MM.1S (cell line): ENCODE measurements at regions not wholly inside any gene's neighbourhood (a gene's known extent, or its start where the extent isn't known, plus 50 kb on each side); places are given as distances from the start of the nearest gene placed in this dataset.

Experiments
- DNase-seq: peaks from one replicate; pipeline ENCODE4 v3.0.0-alpha.2; 2015
- H2AFZ ChIP-seq: fragments of 300-600 bp; sonication (generic); 2 replicates; pipeline ENCODE4 v1.6.0; 2016; ENCODE audit warnings: antibody characterized with exemption, low read length
- H3F3A ChIP-seq: fragments of 300-600 bp; sonication (generic); 2 replicates; pipeline ENCODE4 v1.6.1; 2016; ENCODE audit warnings: mild to moderate bottlenecking, antibody characterized with exemption, low read length, moderate library complexity, mixed read lengths; ENCODE audit not compliant: insufficient read depth
- H3K27ac ChIP-seq: fragments of 300-600 bp; sonication (generic); 2 replicates; pipeline ENCODE4 v1.5.1; 2016; ENCODE audit warnings: mild to moderate bottlenecking, low read length
- H3K27me3 ChIP-seq: fragments of 300-600 bp; sonication (generic); replicated peaks from 2 replicates; pipeline ENCODE4 v1.6.0; 2016; ENCODE audit warnings: low read length; ENCODE audit not compliant: insufficient read depth
- H3K36me3 ChIP-seq: fragments of 300-600 bp; sonication (generic); replicated peaks from 2 replicates; pipeline ENCODE4 v1.6.1; 2016; ENCODE audit warnings: mild to moderate bottlenecking, low read length, mixed read lengths; ENCODE audit not compliant: insufficient read depth
- H3K4me1 ChIP-seq: fragments of 300-600 bp; sonication (generic); 2 replicates; pipeline ENCODE4 v1.6.1; 2016; ENCODE audit warnings: low read length, mixed read lengths
- H3K4me2 ChIP-seq: fragments of 300-600 bp; sonication (generic); 2 replicates; pipeline ENCODE4 v1.6.0; 2016; ENCODE audit warnings: low read depth, low read length
- H3K4me3 ChIP-seq: fragments of 300-600 bp; sonication (generic); 2 replicates; pipeline ENCODE4 v1.5.1; 2016; ENCODE audit warnings: low read length, mixed read lengths
- H3K79me2 ChIP-seq: fragments of 300-600 bp; sonication (generic); 2 replicates; pipeline ENCODE4 v1.6.1; 2016; ENCODE audit warnings: mixed run types, low read length, mixed read lengths
- H3K9ac ChIP-seq: fragments of 300-600 bp; sonication (generic); 2 replicates; pipeline ENCODE4 v1.6.1; 2016; ENCODE audit warnings: low read length, mixed read lengths
- H3K9me2 ChIP-seq: fragments of 300-600 bp; sonication (generic); replicated peaks from 2 replicates; pipeline ENCODE4 v1.6.1; 2016; ENCODE audit warnings: mild to moderate bottlenecking, low read length, mixed read lengths; ENCODE audit not compliant: insufficient read depth
- H3K9me3 ChIP-seq: fragments of 300-600 bp; sonication (generic); replicated peaks from 2 replicates; pipeline ENCODE4 v1.6.1; 2016; ENCODE audit warnings: mild to moderate bottlenecking, low read length, mixed read lengths; ENCODE audit not compliant: insufficient read depth
- H4K20me1 ChIP-seq: fragments of 300-600 bp; sonication (generic); 2 replicates; pipeline ENCODE4 v1.6.1; 2016; ENCODE audit warnings: mild to moderate bottlenecking, low read length, moderate library complexity, mixed read lengths; ENCODE audit not compliant: insufficient read depth
- EZH2 ChIP-seq: fragments of 300-600 bp; sonication (generic); optimal IDR thresholded peaks from 2 replicates; pipeline ENCODE3; 2017; ENCODE audit warnings: low read depth, mild to moderate bottlenecking, antibody characterized with exemption, low read length, mixed read lengths
- EZH2phosphoT487 ChIP-seq: fragments of 300-600 bp; sonication (generic); IDR thresholded peaks from 2 replicates; pipeline ENCODE4 v1.6.1; 2018; ENCODE audit warnings: antibody characterized with exemption, low read length
- TF ChIP-seq, protein P1 (sequence below): fragments of 300-600 bp; sonication (generic); IDR thresholded peaks from 2 replicates; pipeline ENCODE4 v1.5.1; 2016; ENCODE audit warnings: antibody characterized with exemption, low read length, mixed read lengths

GRCh38 chr9:74006935-74007334 lies 490.2 kb upstream of the RORB start:
- no peak overlapping the region for H2AFZ ChIP-seq
- no peaks in the 10 kb centered on the region for H3K79me2 ChIP-seq
- H3K27ac ChIP-seq, result no peak overlapping the region
- no peaks in the 10 kb centered on the region for H3K27me3 ChIP-seq
- no peak for DNase-seq
- no peaks in the 10 kb centered on the region for H3K9me2 ChIP-seq
- H3K4me2 ChIP-seq, result no peak overlapping the region
- no peaks in the 10 kb centered on the region for H3K36me3 ChIP-seq
- H4K20me1 ChIP-seq, result no peaks in the 10 kb centered on the region
- H3K9me3 ChIP-seq, result no peaks in the 10 kb centered on the region
- no peak for TF ChIP-seq EZH2
- TF ChIP-seq, protein P1, sequence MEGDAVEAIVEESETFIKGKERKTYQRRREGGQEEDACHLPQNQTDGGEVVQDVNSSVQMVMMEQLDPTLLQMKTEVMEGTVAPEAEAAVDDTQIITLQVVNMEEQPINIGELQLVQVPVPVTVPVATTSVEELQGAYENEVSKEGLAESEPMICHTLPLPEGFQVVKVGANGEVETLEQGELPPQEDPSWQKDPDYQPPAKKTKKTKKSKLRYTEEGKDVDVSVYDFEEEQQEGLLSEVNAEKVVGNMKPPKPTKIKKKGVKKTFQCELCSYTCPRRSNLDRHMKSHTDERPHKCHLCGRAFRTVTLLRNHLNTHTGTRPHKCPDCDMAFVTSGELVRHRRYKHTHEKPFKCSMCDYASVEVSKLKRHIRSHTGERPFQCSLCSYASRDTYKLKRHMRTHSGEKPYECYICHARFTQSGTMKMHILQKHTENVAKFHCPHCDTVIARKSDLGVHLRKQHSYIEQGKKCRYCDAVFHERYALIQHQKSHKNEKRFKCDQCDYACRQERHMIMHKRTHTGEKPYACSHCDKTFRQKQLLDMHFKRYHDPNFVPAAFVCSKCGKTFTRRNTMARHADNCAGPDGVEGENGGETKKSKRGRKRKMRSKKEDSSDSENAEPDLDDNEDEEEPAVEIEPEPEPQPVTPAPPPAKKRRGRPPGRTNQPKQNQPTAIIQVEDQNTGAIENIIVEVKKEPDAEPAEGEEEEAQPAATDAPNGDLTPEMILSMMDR, result no peak
- TF ChIP-seq EZH2phosphoT487, result no peak
- no peaks in the 10 kb centered on the region for H3K4me1 ChIP-seq
- no peak overlapping the region for H3K4me3 ChIP-seq
- no peaks in the 10 kb centered on the region for H3F3A ChIP-seq
- H3K9ac ChIP-seq, result no peak overlapping the region

GRCh38 chr9:74007833-74008232 lies 489.3 kb upstream of the RORB start:
- Histone ChIP-seq H3K9me2 (no peaks in the 10 kb centered on the region), H3K27me3 (no peaks in the 10 kb centered on the region), H3K9me3 (no peaks in the 10 kb centered on the region), H3F3A (no peaks in the 10 kb centered on the region), H3K4me2 (no peak overlapping the region), H4K20me1 (no peaks in the 10 kb centered on the region), H3K79me2 (no peaks in the 10 kb centered on the region), H3K4me1 (no peaks in the 10 kb centered on the region), H3K9ac (no peak overlapping the region), H3K36me3 (no peaks in the 10 kb centered on the region), H2AFZ (no peak overlapping the region), H3K4me3 (no peak overlapping the region), H3K27ac (no peak overlapping the region)
- TF ChIP-seq, protein P1, result no peak
- TF ChIP-seq EZH2phosphoT487 (no peak), EZH2 (no peak)
- no peak for DNase-seq

GRCh38 chr9:74016004-74016403 lies 481.1 kb upstream of the RORB start:
- no peaks in the 10 kb centered on the region for H3K4me1 ChIP-seq
- no peaks in the 10 kb centered on the region for H3K9me3 ChIP-seq
- H3K9ac ChIP-seq, result no peak overlapping the region
- no peaks in the 10 kb centered on the region for H3K27me3 ChIP-seq
- no peak overlapping the region for H3K27ac ChIP-seq
- no peak for DNase-seq
- no peak overlapping the region for H3K4me3 ChIP-seq
- H3F3A ChIP-seq, result no peaks in the 10 kb centered on the region
- H3K79me2 ChIP-seq, result no peaks in the 10 kb centered on the region
- H2AFZ ChIP-seq, result no peak overlapping the region
- no peaks in the 10 kb centered on the region for H3K36me3 ChIP-seq
- no peak overlapping the region for H3K4me2 ChIP-seq
- no peaks in the 10 kb centered on the region for H4K20me1 ChIP-seq
- no peaks in the 10 kb centered on the region for H3K9me2 ChIP-seq
- TF ChIP-seq, protein P1, result no peak
- TF ChIP-seq EZH2 (no peak), EZH2phosphoT487 (no peak)
